RWPE2 (cell line): ENCODE measurements at regions not wholly inside any gene's neighbourhood (a gene's known extent, or its start where the extent isn't known, plus 50 kb on each side); places are given as distances from the start of the nearest gene placed in this dataset.

Experiments used
- ATAC-seq: fragments of 200-7000 bp; cut with Tn5 transposase; 3 replicates; pipeline ENCODE4 v1.9.1; 2021; ENCODE audit warnings: low read depth
- DNase-seq: peaks from one replicate; pipeline ENCODE4 v3.0.0-alpha.2; 2020; ENCODE audit warnings: low spot score
- H3K27ac ChIP-seq: fragments of 450-650 bp; 2 replicates; pipeline ENCODE4 v1.5.1; 2017; ENCODE audit warnings: mild to moderate bottlenecking; ENCODE audit not compliant: poor library complexity, severe bottlenecking
- H3K27me3 ChIP-seq: fragments of 250-450 bp; sonication (Bioruptor Pico); 2 replicates; pipeline ENCODE4 v1.5.1; 2021; ENCODE audit warnings: mild to moderate bottlenecking, moderate library complexity; ENCODE audit not compliant: insufficient read depth, poor library complexity, severe bottlenecking
- H3K36me3 ChIP-seq: fragments of 250-450 bp; sonication (Bioruptor Pico); 2 replicates; pipeline ENCODE4 v1.5.1; 2020; ENCODE audit warnings: low read depth, mild to moderate bottlenecking, moderate library complexity
- H3K4me1 ChIP-seq: fragments of 250-450 bp; sonication (Bioruptor Pico); 2 replicates; pipeline ENCODE4 v1.5.1; 2021; ENCODE audit warnings: mild to moderate bottlenecking, moderate library complexity; ENCODE audit not compliant: insufficient read depth, poor library complexity, severe bottlenecking
- H3K4me3 ChIP-seq: fragments of 250-450 bp; sonication (Bioruptor Pico); 2 replicates; pipeline ENCODE4 v1.5.1; 2021; ENCODE audit warnings: mild to moderate bottlenecking, moderate library complexity; ENCODE audit not compliant: severe bottlenecking
- H3K9me3 ChIP-seq: fragments of 250-450 bp; sonication (Bioruptor Pico); 2 replicates; pipeline ENCODE4 v1.5.1; 2021; ENCODE audit warnings: mild to moderate bottlenecking, moderate library complexity; ENCODE audit not compliant: severe bottlenecking
- TF ChIP-seq, protein P1 (sequence below): fragments of 450-650 bp; IDR thresholded peaks from one replicate; pipeline ENCODE4 v1.5.1; 2017; ENCODE audit warnings: mild to moderate bottlenecking, moderate library complexity; ENCODE audit not compliant: poor library complexity, severe bottlenecking

DNA sequence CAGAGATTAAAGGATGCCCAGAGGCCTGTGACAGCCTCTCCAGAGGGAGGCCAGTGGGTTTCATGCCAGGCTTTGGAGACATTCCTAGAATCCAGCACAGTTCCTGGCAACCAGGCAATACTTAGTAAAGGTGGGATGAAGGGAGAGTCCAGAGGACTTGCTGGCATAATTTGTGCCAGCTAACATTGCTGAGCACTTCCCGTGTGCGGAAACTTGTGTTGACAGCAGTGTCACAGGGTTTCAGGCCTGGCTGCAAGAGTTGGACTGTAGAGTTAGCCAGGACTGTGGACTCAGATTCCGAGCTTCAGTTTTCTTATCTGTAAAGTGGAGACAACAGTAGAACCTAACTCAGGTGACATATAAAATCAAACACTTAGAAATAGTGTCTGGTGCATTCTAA, 141.7 kb downstream of the SALL1 start:
- ATAC-seq (no peak), DNase-seq (no peak)
- H3K27me3 ChIP-seq: no peaks in the 10 kb centered on the region
- no peaks in the 10 kb centered on the region for H3K4me1 ChIP-seq
- H3K27ac ChIP-seq: no peak overlapping the region
- no peak overlapping the region for H3K4me3 ChIP-seq
- TF ChIP-seq, protein P1, sequence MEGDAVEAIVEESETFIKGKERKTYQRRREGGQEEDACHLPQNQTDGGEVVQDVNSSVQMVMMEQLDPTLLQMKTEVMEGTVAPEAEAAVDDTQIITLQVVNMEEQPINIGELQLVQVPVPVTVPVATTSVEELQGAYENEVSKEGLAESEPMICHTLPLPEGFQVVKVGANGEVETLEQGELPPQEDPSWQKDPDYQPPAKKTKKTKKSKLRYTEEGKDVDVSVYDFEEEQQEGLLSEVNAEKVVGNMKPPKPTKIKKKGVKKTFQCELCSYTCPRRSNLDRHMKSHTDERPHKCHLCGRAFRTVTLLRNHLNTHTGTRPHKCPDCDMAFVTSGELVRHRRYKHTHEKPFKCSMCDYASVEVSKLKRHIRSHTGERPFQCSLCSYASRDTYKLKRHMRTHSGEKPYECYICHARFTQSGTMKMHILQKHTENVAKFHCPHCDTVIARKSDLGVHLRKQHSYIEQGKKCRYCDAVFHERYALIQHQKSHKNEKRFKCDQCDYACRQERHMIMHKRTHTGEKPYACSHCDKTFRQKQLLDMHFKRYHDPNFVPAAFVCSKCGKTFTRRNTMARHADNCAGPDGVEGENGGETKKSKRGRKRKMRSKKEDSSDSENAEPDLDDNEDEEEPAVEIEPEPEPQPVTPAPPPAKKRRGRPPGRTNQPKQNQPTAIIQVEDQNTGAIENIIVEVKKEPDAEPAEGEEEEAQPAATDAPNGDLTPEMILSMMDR: no peak
- H3K36me3 ChIP-seq: no peaks in the 10 kb centered on the region
- H3K9me3 ChIP-seq: no peaks in the 10 kb centered on the region

DNA sequence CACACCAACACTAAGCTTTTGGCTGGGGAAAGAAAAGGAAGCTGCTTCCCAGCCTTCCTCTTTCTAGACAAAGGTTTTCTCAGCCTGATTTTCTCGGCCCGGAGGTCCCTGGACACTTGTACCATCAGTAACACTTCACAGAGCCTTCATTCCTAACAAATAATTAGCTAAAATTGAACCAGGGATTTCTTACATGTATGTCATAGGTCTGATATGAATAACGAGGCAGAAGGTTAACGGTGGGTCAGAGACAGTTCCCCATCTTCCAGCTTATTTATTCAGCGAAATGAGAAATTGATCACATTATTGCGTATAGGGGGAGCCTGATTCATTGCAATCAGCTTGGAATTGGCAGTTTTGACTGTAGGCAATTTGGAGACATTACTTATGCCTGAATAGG, 142.5 kb downstream of the SALL1 start:
- ATAC-seq: no peak
- H3K4me1 ChIP-seq: no peaks in the 10 kb centered on the region
- no peaks in the 10 kb centered on the region for H3K36me3 ChIP-seq
- no peak overlapping the region for H3K4me3 ChIP-seq
- TF ChIP-seq, protein P1: no peak
- no peak for DNase-seq
- H3K27me3 ChIP-seq: no peaks in the 10 kb centered on the region
- no peaks in the 10 kb centered on the region for H3K9me3 ChIP-seq
- H3K27ac ChIP-seq: no peak overlapping the region

DNA sequence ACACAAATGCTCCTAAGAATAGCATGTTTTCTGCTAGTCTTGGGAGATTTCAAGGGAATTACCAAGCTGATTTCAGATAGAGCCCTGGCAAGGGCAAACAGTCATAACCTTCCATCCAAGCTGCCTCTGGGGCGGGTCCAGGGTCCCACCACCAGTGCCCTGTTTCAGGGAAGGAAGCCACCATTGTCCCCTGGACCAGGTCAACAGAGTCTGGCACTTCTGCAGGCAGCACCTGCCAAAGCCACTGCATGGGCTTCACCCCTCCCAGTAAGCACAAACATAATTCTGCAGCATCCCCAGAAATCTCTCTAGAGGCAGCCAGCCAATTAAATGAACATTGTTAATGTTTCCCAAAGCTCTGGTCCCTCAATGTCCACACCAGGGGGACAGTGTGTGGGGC, 143.0 kb downstream of the SALL1 start:
- Histone ChIP-seq H3K27ac (no peak overlapping the region), H3K4me1 (no peaks in the 10 kb centered on the region), H3K27me3 (no peaks in the 10 kb centered on the region), H3K4me3 (no peak overlapping the region), H3K9me3 (no peaks in the 10 kb centered on the region), H3K36me3 (no peaks in the 10 kb centered on the region)
- DNase-seq (no peak), ATAC-seq (no peak)
- TF ChIP-seq, protein P1: no peak

DNA sequence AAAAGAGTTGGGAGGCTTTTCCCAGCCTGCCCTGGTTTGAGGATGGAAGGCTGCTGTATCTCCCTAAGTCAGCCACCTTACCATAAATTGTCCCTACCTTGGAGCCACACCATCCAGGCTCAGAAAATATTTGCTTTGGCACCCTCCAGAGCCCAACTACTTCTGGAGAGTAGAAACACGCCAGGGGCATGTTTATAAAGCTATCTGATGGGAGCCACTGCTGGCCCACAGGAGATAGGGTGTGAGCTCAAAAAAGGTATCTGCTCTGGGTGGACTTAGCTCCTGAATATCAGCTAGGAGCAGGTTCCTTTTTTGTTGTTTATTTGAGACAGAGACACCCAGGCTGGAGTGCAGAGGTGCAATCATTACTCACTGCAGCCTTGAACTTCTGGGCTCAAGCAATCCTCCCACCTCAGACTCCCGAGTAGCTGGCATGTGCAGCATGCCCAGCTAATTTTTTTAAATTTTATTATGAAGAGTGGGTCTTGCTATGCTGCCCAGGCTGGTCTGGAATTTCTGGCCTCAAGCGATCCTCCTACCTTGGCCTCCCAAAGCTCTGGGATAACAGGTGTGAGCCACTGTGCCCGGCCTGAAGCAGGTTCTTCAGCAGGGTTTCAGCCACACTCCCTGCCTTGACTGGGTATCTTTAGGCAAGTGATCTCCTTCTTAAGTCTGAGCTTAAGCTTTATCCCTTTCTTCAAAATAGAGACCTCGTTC, 147.1 kb downstream of the SALL1 start:
- ATAC-seq (no peak), DNase-seq (no peak)
- no peaks in the 10 kb centered on the region for H3K4me1 ChIP-seq
- TF ChIP-seq, protein P1: no peak
- no peak overlapping the region for H3K4me3 ChIP-seq
- no peaks in the 10 kb centered on the region for H3K27me3 ChIP-seq
- H3K9me3 ChIP-seq: no peaks in the 10 kb centered on the region
- no peaks in the 10 kb centered on the region for H3K36me3 ChIP-seq
- H3K27ac ChIP-seq: no peak overlapping the region

DNA sequence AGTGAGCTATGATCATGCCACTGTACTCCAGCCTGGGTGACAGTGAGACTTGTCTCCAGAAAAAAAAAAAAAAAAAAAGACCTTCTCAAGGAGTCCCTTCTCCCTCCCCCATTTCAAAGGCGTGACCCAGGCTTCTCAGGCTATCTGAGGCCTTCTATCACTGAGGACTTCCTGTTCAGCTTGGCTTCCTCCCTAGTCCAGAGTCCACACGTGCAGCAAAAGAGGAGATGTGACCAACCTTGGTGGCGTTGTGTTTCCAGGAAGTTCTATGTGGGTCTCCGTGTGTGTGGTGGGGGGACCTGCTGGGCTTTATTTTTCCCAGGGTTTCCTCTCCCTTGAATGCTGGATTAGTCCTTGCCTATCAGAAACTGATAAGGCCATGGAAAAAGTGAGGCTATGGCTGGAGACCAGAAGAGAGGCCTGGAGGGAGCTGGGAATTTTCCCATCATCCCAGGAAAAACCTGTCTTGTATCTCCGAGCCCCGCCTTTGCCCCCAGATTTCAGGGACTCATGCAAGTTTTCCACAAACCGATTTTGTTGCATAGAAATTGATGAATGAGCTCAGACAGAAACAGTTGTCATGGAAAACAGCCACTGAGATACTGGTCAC, 148.1 kb downstream of the SALL1 start:
- no peak overlapping the region for H3K4me3 ChIP-seq
- ATAC-seq: no peak
- no peaks in the 10 kb centered on the region for H3K36me3 ChIP-seq
- DNase-seq: no peak
- no peaks in the 10 kb centered on the region for H3K4me1 ChIP-seq
- H3K27me3 ChIP-seq: no peaks in the 10 kb centered on the region
- H3K27ac ChIP-seq: no peak overlapping the region
- no peaks in the 10 kb centered on the region for H3K9me3 ChIP-seq
- TF ChIP-seq, protein P1: no peak
